ENCODE measurements at regions not wholly inside any gene's neighbourhood (a gene's known extent, or its start where the extent isn't known, plus 50 kb on each side); places are given as distances from the start of the nearest gene placed in this dataset.

DNA sequence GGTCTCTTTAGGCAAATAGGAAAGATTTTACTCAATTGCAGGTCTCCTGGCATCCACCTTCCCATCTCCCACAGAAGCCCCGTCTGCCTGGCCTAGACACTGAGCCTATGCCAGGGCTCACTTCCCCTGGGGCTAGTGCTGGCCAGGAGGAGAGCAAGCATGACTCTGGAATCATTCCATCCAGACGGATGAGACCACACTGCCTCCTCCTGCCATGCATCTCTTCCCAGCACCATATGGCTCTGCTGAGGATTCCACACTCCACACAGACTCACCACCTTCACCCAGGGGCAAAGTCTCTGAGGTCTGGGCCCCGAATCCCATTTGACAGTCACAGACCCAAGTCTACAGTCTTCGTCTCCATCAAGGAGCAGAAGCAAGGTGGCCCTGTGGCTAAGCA is 346.5 kb downstream of the C16orf95 start:
- no peaks in the 10 kb centered on the region for H3K9me3 ChIP-seq (ENCODE audit: insufficient read depth, low read length, severe bottlenecking)
- no peak overlapping the region for H3K4me3 ChIP-seq (ENCODE audit: low read depth in 1 of 2, low read length in 2 of 2)
- TF ChIP-seq, protein P1, sequence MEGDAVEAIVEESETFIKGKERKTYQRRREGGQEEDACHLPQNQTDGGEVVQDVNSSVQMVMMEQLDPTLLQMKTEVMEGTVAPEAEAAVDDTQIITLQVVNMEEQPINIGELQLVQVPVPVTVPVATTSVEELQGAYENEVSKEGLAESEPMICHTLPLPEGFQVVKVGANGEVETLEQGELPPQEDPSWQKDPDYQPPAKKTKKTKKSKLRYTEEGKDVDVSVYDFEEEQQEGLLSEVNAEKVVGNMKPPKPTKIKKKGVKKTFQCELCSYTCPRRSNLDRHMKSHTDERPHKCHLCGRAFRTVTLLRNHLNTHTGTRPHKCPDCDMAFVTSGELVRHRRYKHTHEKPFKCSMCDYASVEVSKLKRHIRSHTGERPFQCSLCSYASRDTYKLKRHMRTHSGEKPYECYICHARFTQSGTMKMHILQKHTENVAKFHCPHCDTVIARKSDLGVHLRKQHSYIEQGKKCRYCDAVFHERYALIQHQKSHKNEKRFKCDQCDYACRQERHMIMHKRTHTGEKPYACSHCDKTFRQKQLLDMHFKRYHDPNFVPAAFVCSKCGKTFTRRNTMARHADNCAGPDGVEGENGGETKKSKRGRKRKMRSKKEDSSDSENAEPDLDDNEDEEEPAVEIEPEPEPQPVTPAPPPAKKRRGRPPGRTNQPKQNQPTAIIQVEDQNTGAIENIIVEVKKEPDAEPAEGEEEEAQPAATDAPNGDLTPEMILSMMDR (IDR thresholded peaks at IDR 0.05; ENCODE audit: borderline replicate concordance, extremely low read depth, low read length, poor library complexity, severe bottlenecking): no peak
- TF ChIP-seq EZH2 (IDR thresholded peaks at IDR 0.05; ENCODE audit: borderline replicate concordance, low read depth, low read length, severe bottlenecking): no peak
- no peaks in the 10 kb centered on the region for H4K20me1 ChIP-seq (ENCODE audit: insufficient read depth, low read length)
- no peaks in the 10 kb centered on the region for H3K79me2 ChIP-seq (ENCODE audit: insufficient read depth, low read length)
- DNase-seq (no peak), ATAC-seq (ENCODE audit: insufficient read depth, low read depth) (no peak)
- H3K4me2 ChIP-seq (ENCODE audit: insufficient read depth, low read length): no peak overlapping the region
- no peak overlapping the region for H3K9ac ChIP-seq (ENCODE audit: low read depth, low read length)
- H3K36me3 ChIP-seq (ENCODE audit: insufficient read depth, low read length): no peaks in the 10 kb centered on the region
- no peak overlapping the region for H3K27ac ChIP-seq (ENCODE audit: low read length)
- no peaks in the 10 kb centered on the region for H3K4me1 ChIP-seq (ENCODE audit: insufficient read depth, low read length)
- H2AFZ ChIP-seq (ENCODE audit: low read depth, low read length): no peak overlapping the region
- no peaks in the 10 kb centered on the region for H3K27me3 ChIP-seq (ENCODE audit: insufficient read depth, low read length, poor library complexity)

DNA sequence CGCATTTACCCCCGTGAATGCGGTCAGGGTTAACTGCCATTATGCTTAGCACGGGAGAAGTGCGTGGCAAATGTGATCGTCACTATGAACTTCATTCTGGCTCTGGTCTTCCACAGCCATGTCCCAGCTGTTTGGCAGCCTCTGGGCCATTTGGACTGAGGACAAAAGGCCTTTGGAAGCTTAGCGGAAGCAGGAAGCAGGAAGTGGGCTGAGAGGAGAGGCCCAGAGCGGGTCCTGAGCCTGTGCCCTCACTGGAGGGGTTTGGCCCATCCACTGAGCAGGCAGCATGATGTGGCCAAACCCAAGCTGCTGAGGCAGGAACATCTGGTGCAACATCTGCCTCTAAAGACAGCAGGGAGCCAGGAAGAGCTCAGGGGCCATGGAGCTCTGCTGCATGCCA is 345.9 kb downstream of the C16orf95 start:
- Histone ChIP-seq H4K20me1 (ENCODE audit: insufficient read depth, low read length) (no peaks in the 10 kb centered on the region), H3K9me3 (ENCODE audit: insufficient read depth, low read length, severe bottlenecking) (no peaks in the 10 kb centered on the region), H3K4me3 (ENCODE audit: low read depth in 1 of 2, low read length in 2 of 2) (no peak overlapping the region), H3K79me2 (ENCODE audit: insufficient read depth, low read length) (no peaks in the 10 kb centered on the region), H3K9ac (ENCODE audit: low read depth, low read length) (no peak overlapping the region), H3K36me3 (ENCODE audit: insufficient read depth, low read length) (no peaks in the 10 kb centered on the region), H3K27me3 (ENCODE audit: insufficient read depth, low read length, poor library complexity) (no peaks in the 10 kb centered on the region), H3K4me1 (ENCODE audit: insufficient read depth, low read length) (no peaks in the 10 kb centered on the region), H3K27ac (ENCODE audit: low read length) (no peak overlapping the region), H3K4me2 (ENCODE audit: insufficient read depth, low read length) (no peak overlapping the region), H2AFZ (ENCODE audit: low read depth, low read length) (no peak overlapping the region)
- ATAC-seq (ENCODE audit: insufficient read depth, low read depth) (no peak), DNase-seq (no peak)
- TF ChIP-seq, protein P1 (IDR thresholded peaks at IDR 0.05; ENCODE audit: borderline replicate concordance, extremely low read depth, low read length, poor library complexity, severe bottlenecking): no peak
- TF ChIP-seq EZH2 (IDR thresholded peaks at IDR 0.05; ENCODE audit: borderline replicate concordance, low read depth, low read length, severe bottlenecking): no peak

GRCh38 chr16:86974120-86974519 is 343.1 kb downstream of the C16orf95 start:
- Histone ChIP-seq H3K27ac (ENCODE audit: low read length) (no peak overlapping the region), H2AFZ (ENCODE audit: low read depth, low read length) (no peak overlapping the region), H3K9me3 (ENCODE audit: insufficient read depth, low read length, severe bottlenecking) (no peaks in the 10 kb centered on the region), H4K20me1 (ENCODE audit: insufficient read depth, low read length) (peaks cover 3% of the 10 kb centered on the region; the same call in 1 of the 2 replicates), H3K27me3 (ENCODE audit: insufficient read depth, low read length, poor library complexity) (no peaks in the 10 kb centered on the region), H3K4me2 (ENCODE audit: insufficient read depth, low read length) (no peak overlapping the region), H3K4me1 (ENCODE audit: insufficient read depth, low read length) (no peaks in the 10 kb centered on the region), H3K4me3 (ENCODE audit: low read depth in 1 of 2, low read length in 2 of 2) (no peak overlapping the region), H3K9ac (ENCODE audit: low read depth, low read length) (no peak overlapping the region), H3K79me2 (ENCODE audit: insufficient read depth, low read length) (no peaks in the 10 kb centered on the region), H3K36me3 (ENCODE audit: insufficient read depth, low read length) (no peaks in the 10 kb centered on the region)
- TF ChIP-seq EZH2 (IDR thresholded peaks at IDR 0.05; ENCODE audit: borderline replicate concordance, low read depth, low read length, severe bottlenecking): no peak
- TF ChIP-seq, protein P1 (IDR thresholded peaks at IDR 0.05; ENCODE audit: borderline replicate concordance, extremely low read depth, low read length, poor library complexity, severe bottlenecking): no peak
- no peak for ATAC-seq (ENCODE audit: insufficient read depth, low read depth)
- DNase-seq: no peak

DNA sequence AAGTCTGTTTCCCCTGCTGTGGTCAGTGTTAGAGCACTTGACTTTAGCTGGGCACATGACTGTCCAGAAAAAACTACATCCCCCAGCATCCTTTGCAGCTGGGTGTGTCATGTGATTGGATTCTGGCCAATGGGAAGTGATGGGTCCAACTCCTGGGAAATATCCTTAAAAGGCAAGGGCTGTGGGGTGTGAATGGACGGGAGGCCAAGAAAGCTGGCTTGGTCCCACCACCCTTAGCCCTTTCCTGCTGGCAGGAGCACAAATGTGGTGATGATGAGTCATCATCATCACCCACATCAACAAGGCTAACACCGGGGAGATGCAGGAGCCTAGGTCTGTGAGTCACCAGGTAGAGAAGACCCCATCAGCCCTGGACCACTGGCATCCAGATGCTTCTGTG is 341.7 kb downstream of the C16orf95 start:
- no peaks in the 10 kb centered on the region for H3K27me3 ChIP-seq (ENCODE audit: insufficient read depth, low read length, poor library complexity)
- ATAC-seq (ENCODE audit: insufficient read depth, low read depth) (peak; percentile 39; the same call in 1 of the 3 replicates), DNase-seq (no peak)
- no peak overlapping the region for H3K9ac ChIP-seq (ENCODE audit: low read depth, low read length)
- H3K4me2 ChIP-seq (ENCODE audit: insufficient read depth, low read length): no peak overlapping the region
- H3K4me1 ChIP-seq (ENCODE audit: insufficient read depth, low read length): no peaks in the 10 kb centered on the region
- peaks cover 3% of the 10 kb centered on the region; the same call in 1 of the 2 replicates for H4K20me1 ChIP-seq (ENCODE audit: insufficient read depth, low read length)
- no peaks in the 10 kb centered on the region for H3K9me3 ChIP-seq (ENCODE audit: insufficient read depth, low read length, severe bottlenecking)
- H3K4me3 ChIP-seq (ENCODE audit: low read depth in 1 of 2, low read length in 2 of 2): no peak overlapping the region
- no peaks in the 10 kb centered on the region for H3K79me2 ChIP-seq (ENCODE audit: insufficient read depth, low read length)
- TF ChIP-seq, protein P1 (IDR thresholded peaks at IDR 0.05; ENCODE audit: borderline replicate concordance, extremely low read depth, low read length, poor library complexity, severe bottlenecking): no peak
- no peak for TF ChIP-seq EZH2 (IDR thresholded peaks at IDR 0.05; ENCODE audit: borderline replicate concordance, low read depth, low read length, severe bottlenecking)
- no peak overlapping the region for H2AFZ ChIP-seq (ENCODE audit: low read depth, low read length)
- no peak overlapping the region for H3K27ac ChIP-seq (ENCODE audit: low read length)
- no peaks in the 10 kb centered on the region for H3K36me3 ChIP-seq (ENCODE audit: insufficient read depth, low read length)
